HG02763 (cell line): ENCODE measurements at regions not wholly inside any gene's neighbourhood (a gene's known extent, or its start where the extent isn't known, plus 50 kb on each side); places are given as distances from the start of the nearest gene placed in this dataset.

Experiments
- ATAC-seq: cut with Tn5 transposase; IDR thresholded peaks from one replicate; pipeline ENCODE4 v1.9.1; 2021; ENCODE audit warnings: mild to moderate bottlenecking, moderate library complexity; ENCODE audit not compliant: unreplicated experiment

DNA sequence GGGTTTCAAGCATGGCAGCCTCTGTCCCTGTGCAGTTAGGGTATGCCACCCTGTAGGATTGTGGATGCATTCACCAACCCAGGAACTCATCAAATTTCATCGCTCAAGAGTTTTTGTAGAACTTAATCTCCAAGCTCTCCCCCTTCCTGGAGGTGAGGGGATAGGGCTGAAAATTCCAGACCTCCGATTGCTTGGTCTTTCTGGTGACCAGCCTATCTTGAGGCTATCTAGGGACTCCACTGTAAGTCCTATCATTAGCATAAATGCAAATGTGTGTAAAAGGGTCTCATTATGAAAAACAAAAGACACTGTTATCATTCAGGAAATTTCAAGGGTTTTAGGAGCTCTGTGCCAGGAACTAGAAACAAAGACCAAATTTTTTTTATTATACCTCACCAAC is 244.0 kb downstream of the DUSP6 start:
- no peak for ATAC-seq

DNA sequence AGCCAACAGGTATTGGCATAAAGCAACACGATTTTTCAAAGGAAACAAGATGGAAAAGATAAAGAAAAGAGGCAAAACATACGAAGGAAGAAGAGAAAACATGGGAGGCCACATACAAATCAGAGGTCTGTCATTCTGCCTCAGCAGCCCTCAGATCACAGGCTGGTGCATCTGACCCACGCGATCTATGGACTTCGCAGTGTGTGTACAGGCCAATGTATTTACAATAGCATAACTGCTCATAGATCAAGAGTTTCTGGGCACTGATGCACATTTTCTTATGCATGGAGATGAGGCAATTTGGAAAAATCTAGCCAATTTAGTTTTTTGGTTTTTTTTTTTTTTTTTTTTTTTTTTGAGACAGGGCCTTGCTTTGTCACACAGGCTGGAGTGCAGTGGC is 245.4 kb downstream of the DUSP6 start:
- ATAC-seq, result no peak

DNA sequence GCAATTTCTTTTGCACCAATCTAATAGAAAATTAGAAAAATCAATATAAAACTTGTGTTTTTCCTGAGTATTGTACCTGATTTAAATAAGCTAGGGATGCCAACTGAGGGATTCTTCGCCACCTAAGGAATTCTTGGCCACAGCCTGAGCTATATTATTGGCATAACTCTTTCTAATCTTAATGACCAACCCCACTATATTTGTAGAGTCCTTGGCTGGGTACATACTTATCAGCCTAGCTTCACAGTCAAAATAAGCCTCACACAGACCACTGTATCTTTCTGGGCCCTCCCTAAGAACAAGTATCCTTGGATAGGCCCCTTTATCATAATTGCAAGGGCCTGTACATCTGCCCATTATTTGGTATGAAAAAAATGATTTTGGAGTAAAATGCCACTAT is 247.1 kb downstream of the DUSP6 start:
- ATAC-seq, result no peak

DNA sequence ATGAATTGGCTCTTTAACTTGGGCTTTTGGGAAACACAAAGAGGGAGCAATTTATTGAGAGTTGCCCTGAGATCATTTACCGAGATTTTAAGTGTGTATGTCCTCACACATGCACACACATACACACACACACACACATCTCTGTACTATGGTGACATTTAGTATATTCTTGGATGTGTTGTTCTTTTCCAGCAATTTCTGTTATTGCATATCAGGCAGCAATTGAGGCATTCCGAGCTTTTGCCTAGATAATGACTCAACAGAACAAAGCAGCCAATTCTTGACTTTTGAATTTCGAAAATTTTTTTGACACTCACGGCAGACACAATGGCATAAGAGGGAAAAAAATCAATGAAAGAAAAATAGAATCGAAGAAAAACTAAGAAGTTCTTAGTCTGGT is 248.5 kb downstream of the DUSP6 start:
- no peak for ATAC-seq

DNA sequence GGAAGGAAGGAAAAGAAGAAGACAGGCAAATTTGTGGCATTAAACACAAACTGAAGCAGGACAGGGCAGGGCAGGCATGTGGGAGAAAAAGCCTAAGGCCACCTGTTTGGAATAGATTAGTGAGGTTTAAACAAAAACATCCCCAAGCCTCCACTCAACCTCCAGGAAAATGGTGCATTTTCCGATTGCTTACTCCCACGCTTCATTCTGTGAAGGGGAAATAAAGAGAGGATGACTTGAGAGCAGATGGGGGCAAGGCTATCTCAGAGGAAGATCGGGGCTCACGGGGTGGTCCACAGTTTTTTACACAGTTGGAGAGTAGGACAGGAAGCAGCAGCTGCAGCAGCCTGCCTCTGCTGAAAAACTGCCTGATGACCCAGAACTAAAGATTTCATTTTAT is 250.9 kb downstream of the DUSP6 start:
- ATAC-seq, result no peak

DNA sequence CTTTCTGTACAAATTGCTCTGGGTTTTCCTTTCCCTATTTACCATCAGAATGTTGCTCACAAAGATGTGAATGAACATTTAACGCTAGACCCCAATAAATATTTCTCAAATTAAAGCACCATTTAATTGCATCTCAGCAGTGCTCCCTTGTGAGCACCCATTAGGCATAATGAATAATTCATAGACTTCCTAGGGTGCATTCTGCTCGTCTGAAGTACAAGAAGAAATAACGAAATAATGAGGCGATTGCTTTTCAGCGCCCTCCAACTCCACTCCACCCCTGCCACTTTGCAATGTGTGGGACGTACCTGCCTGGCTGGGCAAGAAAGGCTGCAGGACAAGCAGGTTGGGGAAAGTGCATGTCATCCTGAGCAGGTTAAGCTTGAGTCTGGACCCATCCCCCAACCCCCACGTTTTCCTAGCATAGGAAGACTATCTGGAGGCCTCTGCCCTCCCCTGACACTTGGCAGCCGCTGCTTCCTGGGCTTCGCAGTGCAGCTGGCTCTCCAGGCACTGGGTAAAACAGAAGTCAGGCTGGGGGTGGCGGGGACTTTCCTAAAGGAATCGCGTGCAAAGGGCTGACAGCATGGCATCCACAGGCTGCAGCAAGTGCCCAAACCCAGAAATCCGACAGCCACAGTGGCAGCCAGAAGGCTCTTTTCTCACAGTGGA is 253.7 kb downstream of the DUSP6 start:
- ATAC-seq, result no peak

DNA sequence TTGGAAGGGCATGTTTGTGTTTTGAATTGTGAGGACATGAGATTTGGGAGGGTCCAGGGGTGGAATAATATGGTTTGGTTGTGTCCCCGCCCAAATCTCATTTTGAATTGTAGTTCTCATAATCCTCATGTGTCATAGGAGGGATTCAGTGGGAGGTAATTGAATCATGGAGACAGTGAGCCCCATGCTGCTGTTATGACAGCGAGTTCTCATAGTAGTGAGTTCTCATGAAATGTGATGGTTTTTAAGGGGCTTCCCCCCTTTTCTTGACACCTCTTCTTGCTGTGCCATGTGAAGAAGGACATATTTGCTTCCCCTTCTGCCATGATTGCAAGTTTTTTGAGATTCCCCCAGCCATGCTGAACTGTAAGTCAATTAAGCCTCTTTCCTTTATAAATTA is 260.0 kb downstream of the DUSP6 start:
- no peak for ATAC-seq

DNA sequence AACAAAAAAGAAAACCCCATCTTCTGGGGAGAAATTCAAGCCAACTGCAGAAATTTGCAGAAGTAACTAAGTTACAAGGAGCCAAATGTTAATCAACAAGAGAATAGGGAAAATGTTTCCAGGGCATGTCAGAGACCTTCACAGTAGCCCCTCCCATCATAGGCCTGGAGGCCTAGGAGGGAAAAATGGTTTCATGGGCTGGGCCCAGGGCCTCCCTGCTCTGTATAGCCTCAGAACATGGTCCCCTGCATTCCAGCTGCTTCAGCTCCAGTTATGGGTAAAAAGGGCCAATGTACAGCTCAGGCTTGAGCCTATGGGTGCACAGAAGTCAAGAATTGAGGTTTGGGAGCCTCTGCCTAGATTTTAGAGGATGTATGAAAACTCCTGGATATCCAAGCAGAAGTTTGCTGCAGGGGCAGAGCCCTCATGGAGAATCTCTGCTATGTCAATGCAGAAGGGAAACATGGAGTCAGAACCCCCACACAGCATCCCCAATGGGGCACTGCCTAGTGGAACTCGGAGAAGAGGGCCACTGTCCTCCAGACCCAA is 260.9 kb downstream of the DUSP6 start:
- ATAC-seq, result no peak

DNA sequence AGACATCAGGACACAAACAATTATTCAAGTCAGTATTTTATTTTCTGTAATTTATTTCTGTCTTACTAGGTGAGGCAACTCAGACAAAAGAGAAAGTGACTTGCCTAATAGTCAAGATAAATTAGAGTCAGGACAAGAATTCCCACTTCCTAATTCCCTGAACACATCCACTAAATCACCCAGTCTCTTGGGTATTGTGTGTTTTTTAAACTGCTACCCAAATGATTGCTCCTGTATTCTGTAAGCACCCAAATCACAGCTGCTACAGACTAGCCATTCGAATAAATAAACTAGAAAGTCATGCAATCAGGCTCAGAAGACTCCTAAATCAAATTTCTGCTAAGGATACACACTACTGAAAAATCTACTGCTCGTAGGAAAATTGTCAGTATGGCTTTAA is 263.0 kb downstream of the DUSP6 start:
- ATAC-seq, result no peak

DNA sequence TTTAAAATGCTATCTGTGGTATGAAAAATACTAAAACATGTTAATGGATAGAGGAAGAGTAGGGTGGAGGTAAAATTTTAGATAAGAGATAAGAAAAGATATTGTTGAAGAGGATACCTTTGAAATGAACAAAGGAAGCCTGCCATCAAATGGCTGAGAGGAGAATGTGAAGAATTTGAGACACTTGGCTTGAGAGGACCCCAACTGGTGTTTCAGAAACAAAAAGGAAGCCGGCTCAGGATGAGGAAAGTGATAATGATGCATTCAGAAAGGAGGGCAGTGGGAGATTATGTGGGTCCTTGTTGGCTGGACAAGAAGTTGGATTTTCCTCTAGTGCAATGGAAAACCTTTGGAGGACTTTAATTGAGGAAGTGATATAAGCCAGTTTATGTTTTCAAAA is 264.4 kb downstream of the DUSP6 start:
- ATAC-seq, result no peak

DNA sequence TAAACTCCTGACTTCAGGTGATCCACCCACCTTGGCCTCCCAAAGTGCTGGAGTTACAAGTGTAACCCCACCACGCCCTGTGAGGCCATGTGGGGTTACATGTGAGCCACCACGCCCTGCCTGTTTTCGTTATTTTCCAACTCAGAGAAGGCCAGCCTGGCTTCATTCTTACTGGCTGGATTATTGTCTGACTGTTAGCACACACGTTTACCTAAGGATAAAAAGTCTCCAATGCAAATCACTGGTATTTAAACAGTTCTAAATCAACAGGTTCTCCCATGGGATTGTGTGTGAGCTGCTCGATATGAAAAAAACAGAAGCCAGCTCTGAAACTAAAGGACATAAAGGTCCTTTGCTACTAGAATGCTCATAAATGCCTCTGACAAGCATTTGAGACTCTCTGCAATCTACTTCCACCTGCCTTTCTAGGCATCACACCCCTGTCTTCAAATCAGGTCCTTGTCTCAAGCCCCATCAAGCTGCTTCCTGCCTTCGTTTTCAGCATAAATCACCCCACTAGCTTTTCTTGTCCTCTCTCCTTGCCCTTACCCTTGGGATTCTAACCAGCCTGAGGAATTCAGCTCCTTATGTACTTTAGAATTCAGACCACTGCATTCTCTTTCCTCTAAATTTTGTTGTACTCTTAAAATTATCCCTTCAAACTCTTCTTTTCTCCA is 265.0 kb downstream of the DUSP6 start:
- ATAC-seq, result no peak

DNA sequence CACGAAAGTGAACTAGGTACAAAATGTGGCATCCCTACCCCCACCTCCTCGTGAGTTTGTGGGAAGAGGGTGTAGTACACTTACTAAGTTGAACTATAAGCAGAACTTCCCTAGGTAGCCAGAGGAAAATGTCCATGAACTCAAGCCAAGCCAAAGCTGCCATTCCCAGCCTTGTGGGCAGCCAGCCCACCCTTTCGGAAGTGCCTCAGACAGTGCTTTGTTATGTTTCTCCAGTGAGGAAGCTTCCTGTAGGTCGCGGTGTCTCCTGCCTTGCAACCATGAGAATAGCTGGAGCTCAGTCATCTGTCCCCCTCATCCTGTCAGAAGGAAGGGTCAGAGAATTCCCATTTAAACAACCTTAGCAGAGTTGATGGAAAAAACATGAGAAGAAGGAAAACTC is 266.9 kb downstream of the DUSP6 start:
- ATAC-seq, result no peak

DNA sequence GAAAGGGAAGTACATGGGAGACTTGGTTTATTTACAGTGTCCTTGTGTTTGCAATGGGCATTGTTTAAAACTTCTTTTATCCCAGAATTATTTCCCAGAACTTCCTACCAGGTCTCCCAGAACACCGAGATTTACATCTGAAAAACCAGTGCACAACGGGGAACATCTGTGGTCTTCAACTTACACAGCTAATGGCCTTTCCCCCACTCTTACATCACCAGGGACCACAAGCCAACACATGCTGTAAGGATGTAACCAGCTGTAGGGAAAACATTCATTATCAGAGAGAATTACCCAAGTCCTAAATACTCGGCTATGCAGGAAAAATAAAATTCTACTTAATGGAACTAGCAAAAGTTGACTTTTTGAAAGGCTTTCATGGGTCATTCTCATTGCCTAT is 267.6 kb downstream of the DUSP6 start:
- no peak for ATAC-seq

DNA sequence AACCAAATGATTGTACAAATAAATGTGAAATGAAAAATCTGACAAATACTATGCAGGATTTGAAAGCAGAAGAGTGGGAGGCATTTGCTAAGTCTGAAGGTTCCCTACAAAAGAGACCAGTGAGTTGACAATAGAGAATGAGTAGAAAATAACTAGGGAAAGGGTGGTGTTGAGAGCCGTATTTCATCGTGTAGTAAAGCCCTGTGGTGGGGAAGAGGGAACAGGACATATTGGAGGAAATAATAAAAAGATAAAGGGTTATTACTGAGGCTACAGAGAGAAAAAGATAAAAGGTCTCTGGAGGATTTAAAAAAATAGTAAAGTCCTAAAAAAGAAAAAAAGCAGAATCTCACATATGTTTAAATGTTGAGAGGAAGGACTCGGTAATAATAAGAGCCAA is 268.8 kb downstream of the DUSP6 start:
- ATAC-seq, result no peak

DNA sequence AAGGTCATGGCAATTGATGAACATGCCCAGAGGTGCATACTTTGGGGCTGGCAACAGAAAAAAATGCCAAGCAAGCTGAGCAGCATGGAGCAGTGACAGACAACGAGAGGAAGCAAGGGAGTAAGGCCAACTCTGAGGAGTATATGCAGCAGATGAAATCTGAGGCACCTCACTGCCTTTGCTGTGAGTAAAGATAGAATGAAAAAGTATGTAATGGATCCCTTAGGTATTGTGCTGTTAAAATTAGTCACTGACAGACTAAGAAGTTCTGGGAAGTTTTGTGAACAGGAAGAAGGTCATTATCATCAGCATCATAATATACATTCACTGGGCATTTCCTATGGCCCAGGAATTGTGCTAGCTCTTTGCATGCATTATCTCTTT is 269.9 kb downstream of the DUSP6 start:
- no peak for ATAC-seq

DNA sequence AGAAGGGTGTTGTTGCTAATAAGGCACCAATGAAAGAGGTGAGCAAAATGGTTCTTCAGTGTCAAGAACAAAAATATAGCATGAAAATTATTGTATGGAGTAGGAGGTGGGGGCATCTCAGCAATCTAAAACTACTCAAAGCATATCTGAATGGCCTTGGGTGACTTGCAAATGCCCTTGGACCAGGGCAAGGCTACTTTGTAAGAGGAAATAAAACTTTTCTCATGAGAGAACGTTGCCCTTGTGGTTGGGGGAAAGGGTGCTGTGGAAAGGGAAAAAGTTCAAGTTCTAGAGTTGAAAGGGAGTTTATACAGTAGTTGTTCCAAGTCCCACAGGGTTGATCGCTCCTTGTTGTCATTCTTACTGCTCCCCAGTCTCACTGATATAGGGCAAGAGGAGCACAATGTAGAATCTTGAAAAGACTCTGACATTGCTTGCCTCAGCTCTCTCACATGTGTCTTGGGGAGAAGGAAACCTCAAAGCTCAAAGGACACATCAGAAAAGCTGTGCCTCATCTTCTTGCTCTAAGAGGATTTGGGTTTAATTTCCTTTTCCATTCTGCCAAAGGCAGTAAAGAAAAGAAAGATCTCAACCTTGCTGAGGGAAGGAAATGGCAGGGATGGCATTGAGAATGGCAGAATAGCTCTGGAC is 270.5 kb downstream of the DUSP6 start:
- ATAC-seq, result no peak

DNA sequence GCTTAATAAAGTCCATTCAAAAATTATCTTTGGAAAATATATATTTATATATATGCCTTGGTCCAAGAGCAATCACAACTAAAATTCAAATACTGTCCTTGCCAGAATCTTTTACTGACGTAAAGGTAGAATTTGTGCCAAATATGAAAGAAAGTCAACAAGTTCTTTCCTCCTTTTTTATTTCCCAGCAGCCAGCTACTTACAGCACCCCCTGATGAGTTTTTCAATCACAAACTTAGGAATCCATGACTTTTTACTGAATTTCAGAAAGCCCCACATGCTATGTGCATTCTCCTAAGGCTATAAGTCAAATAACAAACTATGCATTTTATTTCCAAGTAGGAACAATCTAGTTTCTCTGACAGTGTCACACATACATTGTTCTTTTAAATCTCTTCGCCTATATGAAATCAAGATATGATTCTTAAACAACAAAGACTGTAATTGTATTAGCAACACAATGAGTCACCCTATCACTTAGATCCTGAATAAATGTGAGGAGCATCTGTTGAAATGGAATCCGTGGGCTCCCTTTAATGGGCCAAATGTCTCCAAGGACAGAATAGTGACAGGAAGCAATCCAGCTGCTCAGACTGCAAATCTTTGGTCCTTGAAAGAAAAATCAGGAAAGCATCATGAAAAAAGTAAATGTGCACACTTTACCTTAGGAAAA is 271.4 kb downstream of the DUSP6 start:
- ATAC-seq, result no peak

DNA sequence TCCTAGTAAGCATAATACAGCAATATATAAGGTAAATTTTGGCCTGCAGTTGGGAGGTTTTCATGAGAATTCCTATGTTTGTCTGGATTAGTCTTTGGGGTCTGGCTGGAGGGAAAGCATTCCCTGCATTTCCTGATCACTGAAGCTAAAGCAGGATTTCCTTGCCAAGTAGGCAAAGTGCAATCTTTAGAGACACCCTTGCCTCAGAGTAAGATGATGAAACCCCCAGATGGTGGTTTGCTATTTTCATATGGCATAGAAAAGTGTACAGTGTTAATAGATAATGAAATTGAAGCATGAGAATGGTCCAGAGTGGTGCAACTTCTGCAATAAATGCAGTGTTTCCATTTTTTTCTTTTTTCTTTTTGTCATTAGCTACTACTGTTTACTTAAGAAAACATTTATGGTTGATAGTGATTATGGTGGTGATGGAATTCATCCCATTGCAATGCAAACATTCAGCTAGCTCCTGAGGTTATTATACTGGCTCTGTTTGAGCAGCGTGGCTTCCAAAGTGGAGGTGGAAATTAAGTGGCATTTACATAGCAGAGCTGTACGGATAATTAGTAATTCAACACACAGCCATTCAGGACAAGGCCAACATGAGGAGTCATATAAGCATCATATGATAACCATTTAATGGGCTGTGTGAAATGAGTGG is 276.3 kb downstream of the DUSP6 start:
- no peak for ATAC-seq

DNA sequence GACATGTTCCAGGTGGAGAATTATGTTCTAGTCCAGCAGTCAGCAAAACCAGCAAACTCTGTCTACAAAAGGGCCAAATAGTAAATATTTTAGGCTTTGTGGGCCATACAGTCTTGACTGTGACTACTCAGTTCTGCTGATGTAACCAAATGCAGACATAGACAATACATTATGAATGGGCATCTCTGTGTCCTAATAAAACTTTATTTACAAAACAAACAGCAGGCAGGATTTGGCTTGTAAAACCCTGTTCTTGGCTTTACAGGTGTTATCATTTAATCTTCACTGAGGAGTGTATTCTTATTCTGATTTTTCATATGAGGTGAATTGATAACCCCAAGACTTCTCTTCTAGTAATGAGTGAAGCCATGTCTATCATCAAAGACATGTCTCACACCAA is 278.6 kb downstream of the DUSP6 start:
- ATAC-seq, result no peak

DNA sequence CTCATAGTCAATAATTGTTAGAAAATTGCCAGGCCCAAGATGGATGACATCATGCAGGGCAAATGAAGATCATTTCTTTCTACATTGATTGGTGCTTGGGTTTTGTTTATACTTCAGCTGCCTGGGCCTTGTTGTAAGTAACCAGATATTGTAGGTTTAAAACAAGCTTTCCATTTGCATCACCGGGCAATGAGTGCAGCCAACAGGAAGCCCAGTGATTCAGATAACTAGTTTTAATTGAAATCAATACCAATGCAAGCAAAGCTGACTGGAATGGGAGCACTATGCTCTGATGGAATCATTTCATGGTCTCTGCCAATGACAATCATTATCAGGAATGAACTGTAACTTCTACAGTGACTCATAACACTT is 279.3 kb downstream of the DUSP6 start:
- no peak for ATAC-seq
